Embryonic facial prominence (tissue), 1 donor: ENCODE measurements at regions not wholly inside any gene's neighbourhood (a gene's known extent, or its start where the extent isn't known, plus 50 kb on each side); places are given as distances from the start of the nearest gene placed in this dataset.
"Not testable (repeated sequence)": the region's sequence is repeated elsewhere in the genome, so short reads cannot be mapped to it uniquely, and the experiment has no call there.

Experiments
- DNase-seq: peaks from one replicate; pipeline ENCODE4 v3.0.0-alpha.2; 2016; ENCODE audit errors: extremely low spot score

GRCh38 chr13:94816256-94816655, 103.9 kb upstream of the SOX21 start:
- no peak for DNase-seq

GRCh38 chr13:94813920-94814475, 101.7 kb upstream of the SOX21 start:
- DNase-seq, result no peak

DNA sequence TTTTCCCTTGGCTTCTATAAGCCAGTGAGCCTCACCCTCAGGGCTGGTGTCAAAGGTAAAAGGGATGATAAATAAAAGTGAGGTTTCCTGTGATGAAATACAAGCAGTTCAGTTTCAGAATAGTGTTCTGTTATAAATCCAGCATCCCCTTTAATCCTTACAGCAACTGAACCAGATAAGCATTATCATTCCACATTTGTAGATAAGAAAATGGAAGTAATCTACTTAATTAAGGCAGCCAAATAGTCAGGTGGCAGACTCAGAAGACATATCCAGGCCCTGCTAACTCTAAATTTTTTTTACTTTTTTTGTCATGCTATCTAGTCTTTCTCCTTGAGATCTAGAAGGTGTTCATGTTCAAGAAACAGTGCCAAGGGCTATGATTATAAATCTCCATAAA, 99.4 kb upstream of the SOX21 start:
- DNase-seq, result no peak

GRCh38 chr13:94800423-94800822, 88.1 kb upstream of the SOX21 start:
- DNase-seq, result no peak

- no peak for DNase-seq
Measured at GRCh38 chr13:94799299-94799698, 87.0 kb upstream of the SOX21 start.

GRCh38 chr13:94798738-94799137, 86.4 kb upstream of the SOX21 start:
- DNase-seq, result no peak

DNA sequence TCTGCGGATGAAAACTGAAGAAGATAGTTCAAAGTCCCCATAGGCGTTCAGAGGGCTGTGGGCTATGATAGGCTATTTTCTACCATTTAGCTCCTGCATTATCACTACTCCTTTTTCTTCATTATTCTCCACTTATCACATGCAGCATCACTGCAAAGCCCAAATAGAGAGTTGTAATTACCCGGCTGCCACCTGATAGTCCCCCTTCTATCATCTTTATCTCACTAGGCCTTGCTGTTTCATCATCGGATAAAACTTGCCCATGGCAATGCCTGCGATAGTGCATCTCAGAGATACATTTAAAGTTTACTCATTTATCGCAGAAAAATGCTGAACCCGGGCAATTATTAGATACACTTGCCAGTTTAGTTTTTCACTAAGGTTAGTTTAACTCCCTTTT, 82.9 kb upstream of the SOX21 start:
- no peak for DNase-seq

- not testable (repeated sequence) for DNase-seq
Measured at GRCh38 chr13:94786246-94786645, 73.9 kb upstream of the SOX21 start.

- no peak for DNase-seq
Measured at GRCh38 chr13:94784066-94784465, 71.7 kb upstream of the SOX21 start.

- DNase-seq, result no peak
Measured at GRCh38 chr13:94783489-94783888, 71.1 kb upstream of the SOX21 start.

DNA sequence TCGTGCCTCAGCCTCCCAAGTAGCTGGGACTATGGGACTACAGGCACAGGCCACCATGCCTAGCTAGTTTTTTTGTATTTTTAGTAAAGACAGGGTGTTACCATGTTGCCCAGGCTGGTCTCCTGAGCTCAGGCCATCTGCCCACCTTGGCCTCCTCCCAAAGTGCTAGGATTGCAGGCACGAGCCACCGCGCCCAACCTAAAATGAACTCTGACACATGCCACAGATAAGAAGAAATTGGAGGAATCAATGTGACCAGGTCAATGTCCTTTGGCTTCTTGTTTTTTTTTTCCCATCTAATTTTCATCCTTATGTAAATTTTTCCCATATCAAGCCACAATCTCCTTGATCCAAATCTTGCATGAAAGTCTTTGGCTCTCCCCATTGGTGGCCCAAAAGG, 68.1 kb upstream of the SOX21 start:
- DNase-seq, result no peak

DNA sequence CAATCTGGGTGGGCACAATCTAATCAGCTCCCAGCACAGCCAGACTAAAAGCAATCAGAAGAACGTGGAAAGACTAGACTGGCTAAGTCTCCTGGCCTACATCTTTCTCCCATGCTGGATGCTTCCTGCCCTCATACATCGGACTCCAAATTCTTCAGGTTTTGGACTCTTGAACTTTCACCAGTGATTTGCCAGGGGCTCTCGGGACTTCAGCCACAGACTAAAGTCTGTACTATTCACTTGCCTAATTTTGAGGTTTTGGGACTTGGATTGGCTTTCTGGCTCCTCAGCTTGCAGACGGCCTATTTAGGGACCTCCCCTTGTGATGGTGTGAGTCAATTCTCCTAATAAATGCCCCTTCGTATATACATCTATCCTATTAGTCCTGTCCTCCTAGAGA, 66.6 kb upstream of the SOX21 start:
- no peak for DNase-seq

DNA sequence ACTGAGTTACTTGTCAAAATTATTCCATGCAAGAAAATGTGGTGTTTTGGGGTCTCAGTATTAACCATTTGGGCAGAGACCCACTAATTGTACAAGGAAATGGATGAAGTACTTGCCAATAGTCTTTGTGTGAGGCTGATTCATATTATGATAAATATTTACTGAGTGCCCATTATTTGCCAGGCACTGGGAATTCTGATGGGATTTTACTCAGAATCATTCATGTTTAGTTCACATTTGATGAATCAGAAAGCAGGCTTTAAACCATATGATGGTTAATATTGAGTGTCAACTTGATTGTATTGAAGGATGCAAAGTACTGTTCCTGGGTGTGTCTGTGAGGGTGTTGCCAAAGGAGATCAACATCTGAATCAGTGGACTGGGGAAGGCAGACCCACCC, 66.2 kb upstream of the SOX21 start:
- DNase-seq, result no peak

DNA sequence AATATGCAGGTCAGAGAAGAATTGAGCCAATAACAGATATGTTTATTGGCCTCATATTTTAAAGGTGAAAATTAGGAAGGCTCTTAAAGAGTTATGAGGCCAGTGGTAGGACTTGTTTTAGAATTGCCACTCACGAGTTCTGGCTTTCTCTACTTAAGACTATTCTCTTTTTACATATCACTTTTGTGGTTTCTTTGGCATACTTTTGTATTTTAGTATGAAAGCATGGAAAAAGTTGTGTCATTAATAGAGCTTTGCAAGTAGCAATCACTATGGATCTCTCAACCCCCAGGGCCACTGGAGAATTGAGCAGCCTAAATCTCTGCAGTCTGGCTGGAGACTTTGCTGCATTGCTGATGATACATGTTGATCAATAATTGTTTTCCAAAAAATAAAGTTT, 64.6 kb upstream of the SOX21 start:
- no peak for DNase-seq

DNA sequence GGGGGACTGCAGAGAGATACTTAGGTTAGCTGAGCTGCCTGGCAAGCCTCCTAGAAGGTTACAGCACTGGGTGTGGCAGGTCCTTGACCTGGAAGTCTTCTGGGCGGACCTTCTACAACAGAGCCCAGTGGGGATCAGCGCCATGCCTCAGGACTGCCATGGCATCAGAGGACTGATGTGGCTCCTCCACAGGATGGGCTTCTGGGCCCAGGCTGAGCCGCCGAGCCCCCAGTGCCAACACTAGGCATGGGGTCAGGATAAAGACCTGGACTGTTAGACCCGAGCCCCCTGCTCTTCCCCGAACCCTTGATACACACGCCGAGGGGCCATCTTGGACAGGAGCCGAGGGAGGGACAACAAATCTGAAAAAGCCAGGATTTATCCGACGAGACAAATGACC, 64.0 kb upstream of the SOX21 start:
- no peak for DNase-seq

- DNase-seq, result no peak
Measured at GRCh38 chr13:94765814-94766213, 53.5 kb upstream of the SOX21 start.

- DNase-seq, result no peak
Measured at GRCh38 chr13:94764576-94765321, 52.4 kb upstream of the SOX21 start.
